Mesendoderm (in vitro differentiated cells): ENCODE measurements at regions not wholly inside any gene's neighbourhood (a gene's known extent, or its start where the extent isn't known, plus 50 kb on each side); places are given as distances from the start of the nearest gene placed in this dataset.

ENCODE experiments used
- DNase-seq: peaks from one replicate; pipeline ENCODE4 v3.0.0; 2013
- H2AK5ac ChIP-seq: 2 replicates; pipeline ENCODE4 v1.6.1; 2013; ENCODE audit warnings: low read length, inconsistent platforms
- H2BK120ac ChIP-seq: 2 replicates; pipeline ENCODE4 v1.6.1; 2013; ENCODE audit warnings: low read depth, mild to moderate bottlenecking, low read length, moderate library complexity, mixed read lengths
- H2BK15ac ChIP-seq: replicated peaks from 2 replicates; pipeline ENCODE4 v1.6.1; 2013; ENCODE audit warnings: low read depth, mild to moderate bottlenecking, moderate library complexity
- H2BK5ac ChIP-seq: 2 replicates; pipeline ENCODE4 v1.6.1; 2013; ENCODE audit warnings: low read length, inconsistent platforms
- H3K18ac ChIP-seq: 2 replicates; pipeline ENCODE4 v1.6.1; 2013; ENCODE audit warnings: mild to moderate bottlenecking, low read length, mixed read lengths
- H3K23ac ChIP-seq: one replicate; pipeline ENCODE4 v1.6.1; 2013; ENCODE audit warnings: low read length
- H3K27ac ChIP-seq: 2 replicates; pipeline ENCODE4 v1.5.1; 2013; ENCODE audit warnings: low read depth, mild to moderate bottlenecking, inconsistent platforms, low read length, moderate library complexity
- H3K27me3 ChIP-seq: 2 replicates; pipeline ENCODE4 v1.6.1; 2013; ENCODE audit warnings: low read length, control low read depth, mild to moderate bottlenecking, inconsistent platforms; ENCODE audit not compliant: insufficient read depth, poor library complexity
- H3K36me3 ChIP-seq: 2 replicates; pipeline ENCODE4 v1.6.1; 2013; ENCODE audit warnings: low read length, inconsistent platforms; ENCODE audit not compliant: control insufficient read depth, insufficient read depth
- H3K4ac ChIP-seq: one replicate; pipeline ENCODE4 v1.6.1; 2013; ENCODE audit warnings: low read depth, mild to moderate bottlenecking, low read length, moderate library complexity
- H3K4me1 ChIP-seq: 2 replicates; pipeline ENCODE4 v1.6.1; 2013; ENCODE audit warnings: low read depth, low read length, inconsistent platforms; ENCODE audit not compliant: control insufficient read depth
- H3K4me2 ChIP-seq: 2 replicates; pipeline ENCODE4 v1.6.1; 2013; ENCODE audit warnings: low read length
- H3K4me3 ChIP-seq: 2 replicates; pipeline ENCODE4 v1.5.1; 2013; ENCODE audit warnings: mild to moderate bottlenecking, low read length
- H3K56ac ChIP-seq: one replicate; pipeline ENCODE4 v1.6.1; 2013; ENCODE audit warnings: low read length
- H3K79me1 ChIP-seq: 2 replicates; pipeline ENCODE4 v1.6.1; 2013; ENCODE audit warnings: low read length, inconsistent platforms
- H3K79me2 ChIP-seq: 2 replicates; pipeline ENCODE4 v1.6.1; 2013; ENCODE audit warnings: mild to moderate bottlenecking, low read length; ENCODE audit not compliant: control insufficient read depth, insufficient read depth
- H3K9ac ChIP-seq: 2 replicates; pipeline ENCODE4 v1.6.1; 2013; ENCODE audit warnings: low read length, inconsistent platforms
- H4K5ac ChIP-seq: one replicate; pipeline ENCODE4 v1.6.1; 2013; ENCODE audit warnings: low read length
- H4K8ac ChIP-seq: one replicate; pipeline ENCODE4 v1.6.1; 2013; ENCODE audit warnings: low read depth, mild to moderate bottlenecking, control low read depth, low read length, moderate library complexity
- WGBS: extraction: QIAGEN DNeasy Blood & Tissue Kit; methylation state at CpG from one replicate; pipeline ENCODE4 v1.1.7; 2013; ENCODE audit warnings: low lambda C conversion rate, missing lambda C conversion rate; ENCODE audit not compliant: insufficient coverage; ENCODE audit errors: extremely low coverage; 5-methylcytosine and 5-hydroxymethylcytosine counted together

DNA sequence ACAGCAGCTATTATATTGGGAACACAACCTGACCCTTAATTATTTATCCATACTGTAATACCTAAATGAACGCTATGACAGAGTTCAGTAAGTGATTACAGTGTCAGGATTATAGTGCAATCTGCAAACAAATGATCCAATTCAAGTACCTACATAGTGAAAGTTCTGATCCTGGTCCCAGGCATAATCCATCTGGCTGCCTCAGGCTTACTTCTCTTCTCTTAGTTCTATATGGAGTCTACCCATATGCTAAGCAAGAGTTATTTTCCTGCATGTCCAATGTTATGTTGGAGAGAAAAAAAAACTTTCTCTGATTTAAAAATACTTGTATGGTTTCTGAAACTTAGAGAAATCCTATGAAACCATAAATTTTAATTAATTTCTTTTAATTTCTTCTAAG, 1487.7 kb upstream of the SLC10A2 start:
- no peak overlapping the region for H2BK5ac ChIP-seq

GRCh38 chr13:104553186-104553585, 1487.0 kb upstream of the SLC10A2 start:
- Histone ChIP-seq H3K4me3 (no peak overlapping the region), H4K5ac (no peak overlapping the region), H3K9ac (no peak overlapping the region), H3K79me2 (no peaks in the 10 kb centered on the region), H2BK5ac (no peak overlapping the region), H3K79me1 (no peaks in the 10 kb centered on the region), H3K18ac (no peak overlapping the region), H3K4me1 (no peaks in the 10 kb centered on the region), H4K8ac (no peak overlapping the region), H3K36me3 (no peaks in the 10 kb centered on the region), H3K4me2 (no peak overlapping the region), H3K4ac (no peak overlapping the region), H2BK15ac (no peak overlapping the region), H3K27ac (no peak overlapping the region), H3K56ac (no peak overlapping the region), H2BK120ac (no peak overlapping the region), H2AK5ac (no peak overlapping the region), H3K23ac (no peak overlapping the region), H3K27me3 (no peaks in the 10 kb centered on the region)
- DNase-seq: no peak
- WGBS: no CpG with 5 or more reads among the region's 3 CpGs

More for the DNA sequence above, 1487.7 kb upstream of the SLC10A2 start:
- Histone ChIP-seq H3K27ac (no peak overlapping the region), H3K23ac (no peak overlapping the region), H3K79me2 (no peaks in the 10 kb centered on the region), H3K4me3 (no peak overlapping the region), H4K8ac (no peak overlapping the region), H3K56ac (no peak overlapping the region), H3K27me3 (no peaks in the 10 kb centered on the region), H3K4me1 (no peaks in the 10 kb centered on the region), H3K4me2 (no peak overlapping the region), H3K79me1 (no peaks in the 10 kb centered on the region), H2BK120ac (no peak overlapping the region), H3K9ac (no peak overlapping the region), H3K18ac (no peak overlapping the region), H3K4ac (no peak overlapping the region), H4K5ac (no peak overlapping the region), H2BK15ac (no peak overlapping the region), H3K36me3 (no peaks in the 10 kb centered on the region), H2AK5ac (no peak overlapping the region)
- DNase-seq: no peak
- WGBS: no CpG with 5 or more reads among the region's 1 CpG

DNA sequence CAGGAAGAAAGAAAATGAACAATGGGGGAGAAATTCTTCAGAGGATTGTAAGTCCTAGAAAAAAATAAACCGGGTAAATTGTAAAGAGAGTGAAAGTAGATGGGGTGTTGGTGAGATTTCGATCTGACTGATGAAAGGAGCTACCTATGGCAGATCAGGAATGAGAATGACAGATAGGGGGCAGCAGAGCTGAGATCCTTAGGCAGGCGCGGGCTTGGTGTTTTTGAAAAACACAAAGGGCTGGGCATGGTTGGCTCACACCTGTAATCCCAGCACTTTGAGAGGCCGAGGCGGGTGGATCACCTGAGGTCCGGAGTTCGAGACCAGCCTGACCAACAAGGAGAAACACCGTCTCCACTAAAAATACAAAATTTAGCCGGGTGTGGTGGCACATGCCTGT, 1468.6 kb upstream of the SLC10A2 start:
- H3K27ac ChIP-seq: no peak overlapping the region
- H3K56ac ChIP-seq: no peak overlapping the region
- H3K18ac ChIP-seq: no peak overlapping the region
- no peaks in the 10 kb centered on the region for H3K27me3 ChIP-seq
- H3K4me1 ChIP-seq: no peaks in the 10 kb centered on the region
- no peak overlapping the region for H4K5ac ChIP-seq
- no peak overlapping the region for H3K4ac ChIP-seq
- H3K4me3 ChIP-seq: no peak overlapping the region
- no peak overlapping the region for H4K8ac ChIP-seq
- H3K36me3 ChIP-seq: no peaks in the 10 kb centered on the region
- peak; percentile 41 for DNase-seq
- no peak overlapping the region for H2BK15ac ChIP-seq
- no peaks in the 10 kb centered on the region for H3K79me1 ChIP-seq
- no peak overlapping the region for H3K23ac ChIP-seq
- H2AK5ac ChIP-seq: no peak overlapping the region
- WGBS: 100% methylated on average over 1 of the region's 10 CpGs
- H3K79me2 ChIP-seq: no peaks in the 10 kb centered on the region
- H2BK5ac ChIP-seq: no peak overlapping the region
- H2BK120ac ChIP-seq: no peak overlapping the region
- H3K9ac ChIP-seq: no peak overlapping the region
- H3K4me2 ChIP-seq: no peak overlapping the region

DNA sequence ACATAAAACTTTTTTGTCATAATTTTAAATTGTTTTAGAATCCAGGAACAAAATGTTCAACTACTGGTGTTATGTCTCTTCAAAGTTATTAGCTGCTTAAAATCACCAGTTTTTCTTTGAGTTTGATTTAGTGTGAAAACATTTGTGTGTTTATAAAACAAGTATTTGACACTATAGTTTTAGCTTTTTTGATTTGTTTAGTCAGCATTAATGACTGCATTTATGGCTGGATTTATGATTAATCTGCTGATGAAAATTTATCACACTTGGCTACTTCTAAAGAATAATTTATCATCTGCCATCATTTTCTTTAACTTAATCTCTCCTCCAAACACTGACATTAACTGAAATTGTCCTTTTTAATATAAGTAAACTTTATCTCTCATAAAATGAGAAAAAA, 1465.9 kb upstream of the SLC10A2 start:
- no peak overlapping the region for H3K4me3 ChIP-seq
- no peaks in the 10 kb centered on the region for H3K79me1 ChIP-seq
- H2BK5ac ChIP-seq: no peak overlapping the region
- no peak overlapping the region for H2AK5ac ChIP-seq
- H3K27me3 ChIP-seq: no peaks in the 10 kb centered on the region
- no peak overlapping the region for H3K9ac ChIP-seq
- H3K23ac ChIP-seq: no peak overlapping the region
- H3K27ac ChIP-seq: no peak overlapping the region
- H2BK120ac ChIP-seq: no peak overlapping the region
- no peak overlapping the region for H4K8ac ChIP-seq
- no peaks in the 10 kb centered on the region for H3K36me3 ChIP-seq
- H3K4me2 ChIP-seq: no peak overlapping the region
- no peak overlapping the region for H4K5ac ChIP-seq
- DNase-seq: no peak
- no peak overlapping the region for H2BK15ac ChIP-seq
- H3K4ac ChIP-seq: no peak overlapping the region
- H3K79me2 ChIP-seq: no peaks in the 10 kb centered on the region
- no peak overlapping the region for H3K18ac ChIP-seq
- H3K56ac ChIP-seq: no peak overlapping the region
- no peaks in the 10 kb centered on the region for H3K4me1 ChIP-seq

DNA sequence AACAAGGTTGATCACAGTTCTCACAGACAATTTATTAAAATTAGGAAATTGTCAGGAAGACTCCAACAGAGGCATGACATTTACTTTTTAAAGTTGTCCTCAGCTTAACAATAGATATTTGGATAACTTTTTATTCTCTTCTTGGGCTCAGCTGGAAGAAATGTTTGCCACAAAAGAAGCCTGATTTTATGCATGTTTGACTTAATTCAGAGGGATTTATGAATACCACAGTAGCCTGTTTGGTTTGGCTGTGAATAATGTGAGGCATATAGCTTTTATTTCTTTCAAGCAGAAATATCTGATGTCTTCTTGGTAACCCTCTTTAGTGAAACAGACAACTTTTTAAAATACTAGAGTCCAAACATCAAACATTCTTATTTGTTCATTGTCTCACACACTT, 1464.5 kb upstream of the SLC10A2 start:
- Histone ChIP-seq H3K23ac (no peak overlapping the region), H2AK5ac (no peak overlapping the region), H3K4me1 (no peaks in the 10 kb centered on the region), H3K56ac (no peak overlapping the region), H4K5ac (no peak overlapping the region), H4K8ac (no peak overlapping the region), H3K4me2 (no peak overlapping the region), H3K79me1 (no peaks in the 10 kb centered on the region), H3K4ac (no peak overlapping the region), H2BK5ac (no peak overlapping the region), H3K9ac (no peak overlapping the region), H3K27ac (no peak overlapping the region), H3K36me3 (no peaks in the 10 kb centered on the region), H2BK15ac (no peak overlapping the region), H2BK120ac (no peak overlapping the region), H3K4me3 (no peak overlapping the region), H3K18ac (no peak overlapping the region), H3K27me3 (no peaks in the 10 kb centered on the region), H3K79me2 (no peaks in the 10 kb centered on the region)
- DNase-seq: no peak

GRCh38 chr13:104526561-104526960, 1460.3 kb upstream of the SLC10A2 start:
- Histone ChIP-seq H3K4ac (no peak overlapping the region), H2AK5ac (no peak overlapping the region), H3K4me3 (no peak overlapping the region), H3K27ac (no peak overlapping the region), H3K9ac (no peak overlapping the region), H3K4me1 (no peaks in the 10 kb centered on the region), H2BK5ac (no peak overlapping the region), H3K79me1 (no peaks in the 10 kb centered on the region), H3K79me2 (no peaks in the 10 kb centered on the region), H4K8ac (no peak overlapping the region), H3K27me3 (no peaks in the 10 kb centered on the region), H2BK15ac (no peak overlapping the region), H2BK120ac (no peak overlapping the region), H3K36me3 (no peaks in the 10 kb centered on the region), H3K18ac (no peak overlapping the region), H3K23ac (no peak overlapping the region), H4K5ac (no peak overlapping the region), H3K56ac (no peak overlapping the region), H3K4me2 (no peak overlapping the region)
- DNase-seq: no peak
